K562 (cell line): ENCODE measurements at regions not wholly inside any gene's neighbourhood (a gene's known extent, or its start where the extent isn't known, plus 50 kb on each side); places are given as distances from the start of the nearest gene placed in this dataset.

Experiments
- ATAC-seq: fragments of 200-7000 bp; cut with Tn5 transposase; 3 replicates; pipeline ENCODE4 v1.9.1; 2020; ENCODE audit warnings: moderate library complexity
- BruUV-seq: library from RNA; stranded (reverse); fragments of 400-500 nt; replicated peaks from 2 replicates; lab custom pipeline; 2021; lab: Mats Ljungman, UMichigan
- CTCF ChIA-PET: fragments of 300-600 bp; formaldehyde crosslinking; extraction: SDS; loops from one replicate; lab custom pipeline; 2021; ENCODE audit warnings: low intra/inter-chr PET ratio; lab: Yijun Ruan, JAX
- POLR2A ChIA-PET: fragments of 300-600, 350-650 bp; sonication (Branson Sonifier 250); formaldehyde crosslinking; extraction: SDS; loops from one replicate; lab custom pipeline; 2021; ENCODE audit warnings: antibody characterized with exemption, inconsistent platforms; lab: Yijun Ruan, JAX
- DNase-seq, 4 experiments: peaks; one replicate each; pipeline versions ENCODE4 v3.0.0 to v3.0.0-alpha.2; 2011 to 2018; ENCODE audit warnings: low spot score in 3 of 4, mixed read lengths in 3 of 4; ENCODE audit errors: extremely low read depth in 1 of 4
- FAIRE-seq: peaks from 2 replicates; lab custom pipeline; 2011; peaks lifted over from hg19 to GRCh38; lab: Jason Lieb, UNC
- H2AFZ ChIP-seq: 2 replicates; pipeline ENCODE4 v1.6.0; 2011; ENCODE audit warnings: low read depth, low read length, control low read depth, inconsistent platforms
- H3K27ac ChIP-seq: fragments of 200-600 bp; 3 replicates; pipeline ENCODE4 v1.8.0; 2011; ENCODE audit warnings: low read depth, mild to moderate bottlenecking, control low read depth, inconsistent platforms, low read length, moderate library complexity, mixed read lengths; ENCODE audit errors: extremely low read depth
- H3K27me3 ChIP-seq, 2 experiments: fragments of 300-600 bp in 1 of 2; 2 replicates in 1 of 2; 3 replicates in 1 of 2; pipeline versions ENCODE4 v1.6.0 to v1.8.0; 2011; ENCODE audit warnings: inconsistent platforms in 2 of 2, low read length in 2 of 2, mild to moderate bottlenecking in 1 of 2, mixed read lengths in 1 of 2, moderate library complexity in 1 of 2; ENCODE audit not compliant: control insufficient read depth in 2 of 2, insufficient read depth in 2 of 2
- H3K36me3 ChIP-seq: fragments of 300-600 bp; 3 replicates; pipeline ENCODE4 v1.8.0; 2011; ENCODE audit warnings: mild to moderate bottlenecking, low read length, inconsistent platforms; ENCODE audit not compliant: control insufficient read depth, insufficient read depth
- H3K4me1 ChIP-seq, 2 experiments: fragments of 200-600 bp in 1 of 2; replicated peaks in 1 of 2; 2 replicates in 1 of 2; 3 replicates in 1 of 2; pipeline versions ENCODE4 v1.5.1 to v1.8.0; 2011; ENCODE audit warnings: inconsistent platforms in 2 of 2, low read length in 2 of 2, mild to moderate bottlenecking in 1 of 2, mixed read lengths in 1 of 2, moderate library complexity in 1 of 2; ENCODE audit not compliant: control insufficient read depth in 2 of 2, insufficient read depth in 2 of 2
- H3K4me2 ChIP-seq: 2 replicates; pipeline ENCODE4 v1.6.1; 2011; ENCODE audit warnings: low read length, control low read depth, inconsistent platforms, mixed read lengths; ENCODE audit not compliant: insufficient read depth
- H3K4me3 ChIP-seq: fragments of 200-600 bp; sonication (generic), shearing (Covaris generic); 2 replicates; pipeline ENCODE4 v1.5.1; 2016; ENCODE audit warnings: control low read depth, inconsistent platforms
- H3K79me2 ChIP-seq: fragments of 200-600 bp; 3 replicates; pipeline ENCODE4 v1.8.0; 2011; ENCODE audit warnings: low read length, inconsistent platforms; ENCODE audit not compliant: control insufficient read depth, insufficient read depth
- H3K9ac ChIP-seq, 2 experiments: 2 replicates each; pipeline versions ENCODE4 v1.6.0 to v1.6.1; 2011; ENCODE audit warnings: low read depth in 2 of 2, low read length in 2 of 2, control low read depth in 1 of 2, inconsistent platforms in 1 of 2, mild to moderate bottlenecking in 1 of 2, mixed read lengths in 1 of 2; ENCODE audit not compliant: insufficient read depth in 1 of 2
- H3K9me1 ChIP-seq: one replicate; pipeline ENCODE4 v1.6.0; 2011; ENCODE audit warnings: inconsistent platforms, mild to moderate bottlenecking, low read length, moderate library complexity; ENCODE audit not compliant: control insufficient read depth, insufficient read depth
- H3K9me3 ChIP-seq: replicated peaks from 2 replicates; pipeline ENCODE4 v1.5.1; 2011; ENCODE audit warnings: low read depth, low read length, inconsistent platforms; ENCODE audit not compliant: control insufficient read depth, insufficient read depth
- H4K20me1 ChIP-seq: replicated peaks from 2 replicates; pipeline ENCODE4 v1.6.1; 2011; ENCODE audit warnings: low read length, inconsistent platforms, mixed read lengths; ENCODE audit not compliant: control insufficient read depth, insufficient read depth
- CBFA2T2 ChIP-seq: fragments of 450-650 bp; conservative IDR thresholded peaks from 2 replicates; pipeline ENCODE4 v1.6.1; 2017; ENCODE audit warnings: mild to moderate bottlenecking
- CHCHD3 ChIP-seq: fragments of 250-450 bp; sonication (Bioruptor Pico); IDR thresholded peaks from 2 replicates; pipeline ENCODE4 v2.1.2; 2022; ENCODE audit warnings: mild to moderate bottlenecking
- HMGXB4 ChIP-seq: sonication (generic); formaldehyde crosslinking; IDR thresholded peaks from 2 replicates; pipeline ENCODE4 v1.8.1; 2023; ENCODE audit warnings: mild to moderate bottlenecking, missing genetic modification reagents
- KAT8 ChIP-seq: fragments of 450-650 bp; IDR thresholded peaks from 2 replicates; pipeline ENCODE4 v1.6.1; 2016; ENCODE audit warnings: low read depth, mild to moderate bottlenecking
- KDM4B ChIP-seq, 2 experiments: fragments of 450-650 bp in 1 of 2; sonication (generic) in 1 of 2; IDR thresholded peaks; 2 replicates each; pipeline ENCODE4 v1.6.1; 2016 to 2017; ENCODE audit warnings: borderline replicate concordance in 2 of 2, antibody characterized with exemption in 1 of 2, low read depth in 1 of 2, mild to moderate bottlenecking in 1 of 2
- STAG1 ChIP-seq: sonication (generic); formaldehyde crosslinking; IDR thresholded peaks from 2 replicates; pipeline ENCODE4 v1.5.0; 2020; ENCODE audit warnings: missing genetic modification reagents, borderline replicate concordance
- TFAM ChIP-seq: fragments of 250-450 bp; sonication (Bioruptor Pico); conservative IDR thresholded peaks from 2 replicates; pipeline ENCODE4 v1.5.0; 2021; ENCODE audit warnings: mild to moderate bottlenecking, moderate library complexity
- ZBTB5 ChIP-seq: fragments of 450-650 bp; IDR thresholded peaks from 2 replicates; pipeline ENCODE4 v1.6.1; 2017; ENCODE audit warnings: antibody characterized with exemption
- WGBS: fragments of 100-300 bp; shearing (Covaris generic); methylation state at CpG from one replicate; pipeline ENCODE4 v1.1.6; 2016; ENCODE audit warnings: low coverage, mixed read lengths; ENCODE audit not compliant: insufficient coverage; ENCODE audit errors: missing lambda C conversion rate; 5-methylcytosine and 5-hydroxymethylcytosine counted together
- in situ Hi-C: fragments of 300-500 bp; cut with MboI; formaldehyde crosslinking; loops from 4 replicates; pipeline ENCODE4 v1.15.0; 2018; ENCODE audit warnings: inconsistent platforms, mixed read lengths
- intact Hi-C: fragments of 100-400 bp; cut with micrococcal nuclease; formaldehyde crosslinking; loops from 2 replicates; pipeline ENCODE4 v1.14.2; 2022

- no peaks in the 10 kb centered on the region for H3K9me3 ChIP-seq
- ChIA-PET CTCF (no interaction called here), POLR2A (no interaction called here)
- intact Hi-C loops (no loop called here), in situ Hi-C loops (no loop called here)
- no peak overlapping the region for H3K4me3 ChIP-seq
- FAIRE-seq = no peak
- no peaks in the 10 kb centered on the region; a peak in 1 of 5 replicates for H3K4me1 ChIP-seq
- H4K20me1 ChIP-seq = no peaks in the 10 kb centered on the region
- WGBS = 20% methylated on average over 6 of the region's 6 CpGs
- H2AFZ ChIP-seq = no peak overlapping the region
- H3K27me3 ChIP-seq = peaks cover 2 to 20% of the 10 kb centered on the region in 2 experiments; a peak in 2 of 5 replicates
- TF ChIP-seq CBFA2T2 (no peak), KDM4B (IDR thresholded peaks at IDR 0.05; ENCODE audit: borderline replicate concordance in 2 of 2, low read depth in 1 of 2) (no peak), HMGXB4 (CRISPR knock-in tag) (no peak), CHCHD3 (CRISPR knock-in tag) (no peak), ZBTB5 (0 out of 2 replicates have a peak, but pooled peaks have one; percentile 73), KAT8 (no peak), STAG1 (CRISPR knock-in tag) (no peak), TFAM (CRISPR knock-in tag) (no peak)
- no peaks in the 10 kb centered on the region for H3K9me1 ChIP-seq
- no peak overlapping the region for H3K27ac ChIP-seq
- ATAC-seq = no peak
- no peak overlapping the region for H3K4me2 ChIP-seq
- no peak for DNase-seq
- BruUV-seq = no TSS peak
- H3K36me3 ChIP-seq = no peaks in the 10 kb centered on the region
- no peak overlapping the region for H3K9ac ChIP-seq
- H3K79me2 ChIP-seq = no peaks in the 10 kb centered on the region
Observed at GRCh38 chr6:105849746-105850145, 236.4 kb upstream of the PRDM1 start.
